ENCODE measurements at regions not wholly inside any gene's neighbourhood (a gene's known extent, or its start where the extent isn't known, plus 50 kb on each side); places are given as distances from the start of the nearest gene placed in this dataset.
"Not testable (repeated sequence)": the region's sequence is repeated elsewhere in the genome, so short reads cannot be mapped to it uniquely, and the experiment has no call there.

DNA sequence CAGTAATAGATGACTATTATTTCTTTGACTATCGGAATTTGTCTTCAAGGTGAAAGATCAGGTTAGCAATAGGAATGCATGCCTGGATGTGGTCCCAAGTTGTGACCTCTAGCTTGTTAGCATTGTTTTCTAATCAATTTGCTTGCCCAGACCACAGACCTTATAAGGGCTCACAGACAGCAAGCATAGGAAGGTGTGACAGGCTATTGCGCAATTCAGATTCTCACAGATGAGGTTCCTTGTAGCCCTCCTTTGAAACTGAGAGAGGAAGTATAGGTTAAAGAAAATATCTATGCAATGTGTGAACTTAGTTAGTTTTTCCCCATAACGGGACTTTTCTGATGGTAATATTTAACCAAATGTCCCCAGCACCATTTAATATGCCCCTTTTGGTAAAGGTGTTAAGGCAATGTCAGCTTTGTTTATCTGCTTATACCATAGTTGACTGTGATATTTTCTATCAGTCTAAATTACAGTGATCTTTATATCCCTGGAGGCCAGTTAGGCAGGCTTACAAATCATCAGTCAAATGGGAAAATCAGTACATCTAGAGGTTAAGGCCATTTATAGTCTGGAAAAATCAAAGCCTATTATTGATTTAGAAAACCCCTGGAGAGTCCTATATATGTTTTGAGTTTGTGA lies 168.1 kb upstream of the MBNL1 start:
- no peak for DNase-seq (ENCODE audit: low spot score)

DNA sequence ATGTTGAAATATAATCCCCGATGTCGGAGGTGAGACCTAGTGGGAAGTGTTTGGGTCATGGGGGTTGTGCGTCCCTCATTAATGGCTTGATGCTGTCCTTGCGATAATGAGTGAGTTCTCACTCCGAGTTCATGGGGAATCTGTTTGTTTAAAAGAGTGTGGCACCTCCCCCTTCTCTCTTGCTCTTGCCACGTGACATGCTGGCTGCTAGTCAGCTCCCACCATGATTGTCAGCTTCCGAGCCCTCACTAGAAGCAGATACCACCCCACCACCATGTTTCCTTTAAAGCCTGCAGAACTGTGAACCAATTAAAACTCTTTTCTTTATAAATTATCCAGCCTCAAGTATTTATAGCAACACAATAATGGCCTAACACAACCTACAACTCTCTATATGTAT lies 166.3 kb upstream of the MBNL1 start:
- DNase-seq (ENCODE audit: low spot score) = no peak

DNA sequence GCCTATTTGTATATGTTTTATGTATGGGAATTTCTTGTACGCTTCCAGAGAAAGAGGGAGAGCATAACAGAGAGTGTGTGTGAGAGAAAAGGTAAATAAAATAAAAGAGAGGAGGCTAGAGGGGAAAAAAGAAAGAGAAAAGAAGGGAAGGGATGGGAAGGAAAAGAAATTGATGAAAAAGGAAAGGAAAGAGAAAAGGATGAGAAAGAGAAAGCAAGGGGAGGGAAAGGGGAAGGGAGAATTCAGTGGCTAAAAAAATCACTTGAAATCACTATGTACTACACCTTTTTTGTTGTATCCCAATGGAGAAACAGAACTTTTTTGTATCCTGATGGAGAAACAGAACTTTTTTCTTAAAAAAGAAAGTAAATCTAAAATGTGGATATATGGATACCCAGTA lies 165.5 kb upstream of the MBNL1 start:
- DNase-seq (ENCODE audit: low spot score) = no peak

DNA sequence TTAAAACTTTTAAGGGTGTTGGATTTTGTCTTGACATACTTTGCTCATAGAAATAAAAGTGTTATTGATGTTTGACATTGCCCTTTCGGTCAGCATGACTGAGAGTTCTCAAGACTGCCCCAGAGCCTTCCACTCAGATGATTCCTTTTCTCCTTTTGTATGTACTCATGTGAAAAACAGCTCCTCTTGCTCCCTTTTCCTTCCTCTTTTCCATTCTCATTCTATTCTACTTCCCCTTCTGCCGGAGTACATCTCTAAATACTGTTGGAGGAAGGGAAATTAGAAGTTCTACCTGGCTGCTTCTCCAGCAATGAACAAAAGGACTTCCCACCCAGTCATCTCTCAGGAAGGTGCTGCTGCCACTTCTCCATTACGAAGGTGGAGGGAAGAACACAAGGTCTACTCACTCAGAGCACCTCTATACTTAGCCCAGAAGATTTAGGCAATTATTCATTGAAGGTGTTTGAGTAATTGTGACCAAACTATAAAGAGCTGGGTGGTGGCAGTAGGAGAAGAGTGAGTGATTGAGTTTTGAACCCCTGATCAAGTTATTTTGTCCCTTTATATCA lies 163.8 kb upstream of the MBNL1 start:
- DNase-seq (ENCODE audit: low spot score) = no peak

DNA sequence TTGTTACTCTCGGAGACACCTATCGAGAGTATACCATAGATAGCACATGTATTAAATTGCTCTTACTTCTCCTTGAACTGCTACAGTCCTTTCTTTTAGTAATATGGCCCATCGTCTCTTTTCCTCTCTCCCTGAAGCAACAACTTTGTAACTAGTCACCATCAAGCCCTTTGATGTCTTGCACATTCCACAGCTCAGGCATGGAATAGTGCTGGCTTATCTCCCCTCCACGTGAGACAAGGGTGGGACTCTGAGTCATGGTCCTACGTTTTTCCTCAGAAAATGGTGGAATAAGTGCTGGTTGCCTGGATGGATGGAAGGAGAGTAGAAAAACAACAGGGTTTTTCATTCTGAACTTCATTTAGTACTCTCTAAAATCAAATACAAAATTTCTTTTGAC lies 163.3 kb upstream of the MBNL1 start:
- no peak for DNase-seq (ENCODE audit: low spot score)

DNA sequence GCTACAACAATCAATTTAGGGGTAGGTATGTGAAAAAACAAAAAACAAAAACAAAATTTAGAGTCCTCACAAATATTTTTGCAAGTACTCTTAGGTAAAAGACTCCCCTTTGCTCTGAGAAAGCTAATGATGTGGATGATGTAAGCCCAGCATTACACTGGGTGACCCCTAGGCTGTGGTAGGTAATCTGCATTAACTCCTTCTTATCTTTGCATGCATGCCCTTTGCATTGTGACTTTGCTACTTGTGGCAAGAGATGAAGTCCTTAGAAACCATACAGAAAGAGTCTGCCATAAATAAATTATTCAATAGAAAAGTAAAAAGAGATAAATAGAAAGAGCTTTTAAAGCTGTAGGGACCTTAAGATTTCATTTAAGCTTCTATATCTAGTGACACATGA lies 159.7 kb upstream of the MBNL1 start:
- DNase-seq (ENCODE audit: low spot score) = no peak

DNA sequence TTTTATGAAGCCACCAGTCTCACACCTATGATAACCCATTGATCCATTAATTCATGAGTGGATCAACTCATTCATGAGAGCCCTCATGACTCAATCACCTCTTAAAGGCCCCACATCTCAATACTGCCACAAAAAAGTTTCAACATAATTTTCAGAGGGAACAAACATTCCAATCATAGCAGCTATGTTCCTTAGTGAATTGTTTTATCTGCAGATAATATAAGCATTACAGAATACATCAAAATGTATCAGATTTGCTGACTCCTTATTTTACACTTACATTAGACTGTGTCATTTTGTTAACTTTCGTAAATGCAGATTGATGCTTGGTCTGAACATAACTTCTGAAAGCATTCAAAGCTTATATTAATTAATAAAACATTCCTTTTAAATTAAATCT lies 155.3 kb upstream of the MBNL1 start:
- no peak for DNase-seq (ENCODE audit: low spot score)

DNA sequence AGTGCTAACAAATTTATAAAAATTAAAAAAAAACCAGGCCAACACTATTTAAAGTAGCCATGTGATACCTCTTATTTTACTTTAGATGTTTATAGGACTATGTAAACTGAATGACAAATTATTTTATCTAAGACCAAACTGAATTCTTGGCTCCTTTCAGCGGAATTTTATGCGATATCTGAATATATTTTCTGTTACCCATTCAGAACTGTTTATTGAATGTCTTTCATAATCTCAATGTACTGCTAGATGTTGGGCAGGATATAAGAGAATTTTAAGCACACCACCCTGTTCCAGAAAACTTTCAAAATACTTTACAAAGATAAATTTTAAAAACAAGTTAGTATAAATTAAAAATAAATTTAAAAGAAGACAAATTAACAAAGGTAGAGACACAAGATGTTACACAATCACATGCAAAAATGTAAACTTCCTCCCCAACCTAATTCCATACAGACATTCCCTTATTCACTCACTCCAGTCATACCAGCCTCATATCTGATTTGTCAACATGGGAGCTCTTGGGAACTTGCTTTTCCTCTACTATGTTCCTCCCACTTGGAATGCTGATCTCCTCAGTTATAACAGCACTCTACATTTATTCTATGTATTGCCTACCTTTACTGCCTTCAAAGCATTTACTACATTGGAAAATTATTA lies 154.6 kb upstream of the MBNL1 start:
- DNase-seq (ENCODE audit: low spot score) = no peak

DNA sequence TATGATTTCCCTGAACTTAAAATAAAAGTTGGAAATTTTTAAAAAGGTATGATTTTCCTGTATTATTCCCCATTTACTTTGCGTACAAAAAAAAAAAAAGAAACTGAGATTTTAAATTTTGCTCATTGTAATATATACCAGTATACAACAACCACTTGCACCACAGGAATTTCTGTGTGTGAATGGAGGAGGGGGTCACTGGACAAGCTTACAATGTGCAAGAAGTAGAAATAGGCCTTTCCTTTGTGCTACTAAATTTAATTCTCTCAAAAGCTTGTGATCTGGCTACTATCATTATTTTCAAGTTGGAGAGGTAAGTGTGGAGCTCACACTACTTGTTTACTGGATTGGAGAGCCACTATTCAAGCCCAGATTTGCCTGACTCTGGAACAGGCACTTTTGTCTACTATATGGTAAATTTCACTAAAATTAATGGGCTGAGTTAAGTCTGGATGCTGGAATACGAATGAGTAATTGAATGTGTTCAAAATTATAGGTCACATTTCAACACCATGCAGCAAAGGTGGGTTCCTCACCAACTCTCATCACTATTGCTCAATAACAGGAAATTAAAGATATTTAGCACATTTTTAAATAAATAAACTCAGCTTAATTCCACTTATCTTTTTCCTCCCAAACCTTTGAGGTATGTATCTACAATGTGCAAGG lies 148.0 kb upstream of the MBNL1 start:
- no peak for DNase-seq (ENCODE audit: low spot score)

DNA sequence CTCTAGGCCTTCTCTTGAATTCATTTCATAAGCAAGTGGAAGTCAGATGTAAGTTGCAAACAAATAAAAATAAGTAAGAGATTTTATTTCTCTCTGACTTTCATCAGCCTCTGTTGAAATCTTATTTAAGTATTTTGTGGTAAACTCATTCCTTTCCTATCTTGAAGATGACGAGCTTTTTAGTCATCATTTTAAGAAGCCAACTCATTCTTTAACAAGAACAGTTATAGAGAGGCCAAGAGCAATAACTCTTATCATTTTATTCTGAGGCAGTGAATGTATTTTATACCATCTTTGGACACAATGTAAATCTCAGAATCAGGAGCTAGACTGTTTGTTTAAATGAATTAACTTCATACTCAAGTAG lies 147.5 kb upstream of the MBNL1 start:
- no peak for DNase-seq (ENCODE audit: low spot score)

DNA sequence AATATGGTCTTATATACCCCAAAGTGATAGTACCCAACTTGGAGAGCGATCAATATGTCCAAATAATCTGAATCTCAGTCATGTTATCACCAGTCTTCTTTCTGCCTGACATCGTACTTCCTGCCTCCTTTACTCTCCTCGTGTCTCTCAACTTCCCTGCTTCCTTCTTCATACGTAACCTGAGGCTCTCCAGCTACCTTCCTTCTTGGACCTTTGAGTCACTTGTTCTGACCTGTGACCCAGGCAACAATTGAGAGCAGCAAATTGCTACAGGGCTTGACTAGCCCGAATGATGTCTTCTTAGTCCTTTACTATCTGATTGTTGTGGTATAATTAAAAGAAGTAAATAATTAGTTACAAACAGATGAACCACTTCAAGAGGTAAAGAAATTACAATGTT lies 145.9 kb upstream of the MBNL1 start:
- DNase-seq (ENCODE audit: low spot score) = no peak

DNA sequence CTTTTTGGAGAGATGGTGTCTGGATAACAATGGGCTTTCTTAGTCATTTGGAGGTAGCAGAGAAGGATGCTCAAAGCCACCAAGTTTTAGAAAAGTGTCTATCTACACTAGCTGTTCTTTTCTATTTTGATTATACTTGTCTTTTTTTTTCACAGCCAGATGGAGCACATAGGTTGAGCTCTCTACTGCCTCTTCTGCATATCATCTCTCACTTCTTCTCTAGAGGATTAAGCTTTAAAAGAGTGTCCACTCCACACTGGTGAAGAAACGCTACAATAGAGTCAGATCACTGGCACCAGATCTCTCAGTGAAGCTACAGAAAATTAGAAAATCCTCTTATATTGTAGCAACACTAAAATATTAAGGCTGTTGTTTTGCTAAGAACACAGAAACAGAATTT lies 145.3 kb upstream of the MBNL1 start:
- DNase-seq (ENCODE audit: low spot score) = no peak

DNA sequence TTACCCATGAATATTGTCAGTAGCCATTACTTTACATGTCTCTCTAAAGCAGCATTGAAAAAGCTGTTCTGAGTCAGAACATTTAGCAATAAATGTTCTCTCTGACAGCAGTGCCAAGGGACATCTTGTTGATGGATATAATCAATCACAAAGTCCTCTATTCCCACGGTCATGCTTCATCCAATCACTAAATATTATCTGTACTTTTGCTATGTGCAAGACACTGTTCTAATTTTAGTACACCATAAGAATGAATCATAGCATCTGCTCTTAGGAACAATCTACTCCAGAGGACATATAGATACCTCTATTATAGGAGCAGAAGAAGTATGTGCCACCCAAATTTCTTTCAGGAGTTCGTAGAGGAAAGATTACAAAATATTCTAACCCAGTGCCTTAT lies 142.5 kb upstream of the MBNL1 start:
- DNase-seq (ENCODE audit: low spot score) = no peak

DNA sequence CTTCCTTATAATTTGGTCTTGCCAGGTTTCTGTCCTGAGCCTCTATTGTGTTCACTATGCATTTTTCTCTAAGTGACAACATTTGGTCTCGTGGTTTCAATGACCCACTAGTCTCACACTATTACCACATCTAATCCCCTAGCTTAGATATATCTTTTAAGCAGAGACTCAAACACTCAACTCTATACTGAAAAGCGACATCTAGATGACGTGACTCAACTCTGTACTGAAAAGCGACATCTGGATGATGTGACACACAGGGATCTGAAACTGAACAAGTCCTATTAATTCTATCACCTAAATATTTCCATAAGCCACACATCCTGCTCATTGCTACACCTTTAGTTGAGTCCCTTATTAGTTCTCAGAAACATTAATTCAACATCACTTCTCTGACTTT lies 141.7 kb upstream of the MBNL1 start:
- no peak for DNase-seq (ENCODE audit: low spot score)

DNA sequence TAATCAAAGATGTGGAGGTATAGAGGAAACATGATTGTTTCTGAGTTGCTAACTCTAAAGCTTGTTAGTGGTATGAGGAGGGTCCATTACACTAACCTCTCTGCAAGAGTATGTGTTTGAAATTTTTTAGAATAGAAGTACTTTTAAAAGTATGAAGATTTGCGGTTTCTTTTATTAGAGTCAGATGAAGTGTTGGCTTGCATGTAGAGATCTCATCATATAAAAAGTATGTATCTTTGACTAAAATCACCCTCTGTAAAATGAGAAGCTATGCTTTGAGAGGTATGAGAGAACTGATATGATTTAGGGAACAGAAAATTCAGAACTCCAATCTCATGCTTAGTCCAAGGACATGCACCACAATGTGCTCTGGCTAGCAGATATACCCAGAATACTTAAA lies 140.4 kb upstream of the MBNL1 start:
- no peak for DNase-seq (ENCODE audit: low spot score)

DNA sequence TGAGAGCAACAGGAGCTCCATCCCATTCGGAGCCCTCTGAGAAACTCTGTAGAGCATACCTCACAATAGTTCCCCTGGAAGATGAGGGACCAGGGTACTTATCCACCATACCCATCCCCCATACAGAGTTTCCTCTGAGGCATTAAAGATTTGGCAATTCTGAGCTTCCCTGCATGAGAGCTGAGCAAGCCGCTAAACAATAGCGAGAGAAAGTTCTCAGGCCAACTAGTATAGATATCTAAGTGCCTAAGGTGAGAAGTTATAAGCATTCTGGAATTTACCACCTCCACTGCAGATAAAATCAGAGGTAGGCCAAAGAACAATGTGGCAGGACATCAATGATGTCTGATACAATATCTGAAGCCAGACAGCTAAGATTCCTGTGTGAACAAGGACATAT lies 129.1 kb upstream of the MBNL1 start:
- DNase-seq (ENCODE audit: low spot score) = no peak

DNA sequence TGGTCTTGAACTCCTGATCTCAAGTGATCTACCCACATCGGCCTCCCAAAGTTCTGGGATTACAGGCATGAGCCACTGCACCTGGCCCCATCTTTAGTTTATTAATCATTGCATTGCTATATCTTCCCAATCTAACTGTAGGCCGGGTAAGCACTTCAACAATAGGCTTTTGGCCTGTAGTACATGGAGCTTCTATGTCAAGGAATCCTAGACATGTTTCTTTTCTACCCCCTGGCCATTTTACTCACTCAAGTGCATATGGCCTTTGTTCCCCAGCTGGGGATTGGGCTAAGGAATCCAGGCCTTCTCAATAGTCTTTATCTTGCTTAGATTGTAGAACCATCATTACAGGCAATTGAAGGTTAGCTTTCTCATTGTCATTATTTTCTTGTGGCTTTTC lies 122.3 kb upstream of the MBNL1 start:
- no peak for DNase-seq (ENCODE audit: low spot score)

DNA sequence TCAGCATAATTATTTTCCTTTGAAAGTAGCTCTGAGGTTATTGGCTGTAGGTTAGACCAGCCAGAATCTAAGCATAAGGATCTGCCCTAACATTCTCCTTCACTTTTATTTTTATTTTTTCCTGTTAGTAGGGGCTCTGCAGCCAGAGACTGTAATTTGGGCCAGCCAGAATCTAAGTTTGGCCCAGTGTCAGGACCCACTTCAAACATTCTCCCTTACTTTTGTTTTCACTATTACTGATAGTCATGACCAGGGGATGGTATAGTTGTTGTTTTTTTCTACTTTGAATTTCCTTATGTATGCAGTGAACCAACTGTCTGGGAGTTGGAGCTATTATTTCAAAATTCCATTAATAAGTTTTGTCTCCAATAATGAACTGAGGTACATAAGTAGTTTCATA lies 121.0 kb upstream of the MBNL1 start:
- DNase-seq (ENCODE audit: low spot score) = no peak

DNA sequence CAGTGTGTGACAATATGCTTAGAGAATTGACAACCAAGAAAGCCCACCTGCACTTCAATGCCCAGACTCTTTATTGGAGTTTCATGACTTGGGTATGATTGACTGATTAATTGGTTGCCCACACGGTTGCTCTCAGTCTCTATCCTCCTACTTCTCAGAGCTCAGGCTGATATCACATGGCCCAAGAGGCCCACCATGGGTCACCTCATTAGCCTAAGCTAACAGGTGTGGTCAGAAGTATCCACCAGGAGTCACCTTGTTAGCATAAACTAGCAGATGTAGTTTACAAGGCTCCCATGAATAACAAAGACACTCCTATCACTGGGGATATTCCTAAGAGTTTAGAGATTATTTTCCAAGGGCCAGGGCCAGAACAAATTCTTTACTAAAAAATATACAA lies 120.2 kb upstream of the MBNL1 start:
- DNase-seq (ENCODE audit: low spot score) = no peak

DNA sequence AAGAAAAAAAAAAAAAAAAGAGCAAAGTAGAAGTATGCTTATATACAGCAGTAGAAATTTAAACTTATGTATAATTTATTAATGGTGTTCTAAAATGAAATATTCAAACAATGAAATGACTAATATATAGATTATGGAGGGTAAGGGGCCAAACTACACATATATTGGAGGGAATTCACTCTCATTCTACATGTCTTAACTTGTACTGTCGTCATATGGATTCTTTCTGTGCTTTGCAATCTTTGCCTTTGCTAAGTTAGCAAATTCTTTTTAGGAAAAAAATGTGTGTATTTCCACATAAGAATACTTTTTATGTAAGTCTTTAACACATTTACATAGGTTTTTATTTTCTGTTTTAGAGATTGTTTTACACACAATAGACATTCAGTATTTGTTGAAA lies 118.9 kb upstream of the MBNL1 start:
- DNase-seq (ENCODE audit: low spot score) = no peak

DNA sequence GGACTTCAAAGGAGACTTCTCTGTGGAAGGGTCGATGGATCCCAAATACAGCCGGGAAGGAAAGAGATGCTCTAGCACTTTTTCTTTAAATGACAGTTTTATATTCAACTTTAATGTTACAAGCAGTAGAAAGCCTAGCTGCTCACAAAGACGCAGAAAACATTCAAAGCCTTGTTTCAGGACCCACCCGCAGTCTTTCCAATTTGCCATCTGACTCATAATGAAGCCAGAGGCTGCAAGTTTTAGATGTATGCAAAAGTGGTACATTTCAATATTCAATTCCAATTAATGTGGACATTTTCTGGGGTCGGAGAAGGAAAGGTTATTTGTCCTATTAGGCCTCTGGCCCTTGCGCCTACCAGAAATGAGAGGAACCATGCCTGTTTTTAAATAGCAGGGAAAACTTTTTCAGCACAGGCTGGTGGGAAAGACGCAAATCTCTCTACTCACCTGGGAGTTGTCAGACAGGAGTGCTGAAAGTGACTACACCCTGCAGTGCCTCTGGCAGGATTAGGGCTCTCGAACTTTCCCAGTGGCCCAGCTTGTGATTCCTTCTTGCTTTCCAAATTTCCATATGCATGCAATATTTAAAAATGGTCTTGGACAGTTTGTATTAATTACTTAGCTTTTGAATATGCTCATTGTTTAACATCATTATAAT lies 117.4 kb upstream of the MBNL1 start:
- no peak for DNase-seq (ENCODE audit: low spot score)

DNA sequence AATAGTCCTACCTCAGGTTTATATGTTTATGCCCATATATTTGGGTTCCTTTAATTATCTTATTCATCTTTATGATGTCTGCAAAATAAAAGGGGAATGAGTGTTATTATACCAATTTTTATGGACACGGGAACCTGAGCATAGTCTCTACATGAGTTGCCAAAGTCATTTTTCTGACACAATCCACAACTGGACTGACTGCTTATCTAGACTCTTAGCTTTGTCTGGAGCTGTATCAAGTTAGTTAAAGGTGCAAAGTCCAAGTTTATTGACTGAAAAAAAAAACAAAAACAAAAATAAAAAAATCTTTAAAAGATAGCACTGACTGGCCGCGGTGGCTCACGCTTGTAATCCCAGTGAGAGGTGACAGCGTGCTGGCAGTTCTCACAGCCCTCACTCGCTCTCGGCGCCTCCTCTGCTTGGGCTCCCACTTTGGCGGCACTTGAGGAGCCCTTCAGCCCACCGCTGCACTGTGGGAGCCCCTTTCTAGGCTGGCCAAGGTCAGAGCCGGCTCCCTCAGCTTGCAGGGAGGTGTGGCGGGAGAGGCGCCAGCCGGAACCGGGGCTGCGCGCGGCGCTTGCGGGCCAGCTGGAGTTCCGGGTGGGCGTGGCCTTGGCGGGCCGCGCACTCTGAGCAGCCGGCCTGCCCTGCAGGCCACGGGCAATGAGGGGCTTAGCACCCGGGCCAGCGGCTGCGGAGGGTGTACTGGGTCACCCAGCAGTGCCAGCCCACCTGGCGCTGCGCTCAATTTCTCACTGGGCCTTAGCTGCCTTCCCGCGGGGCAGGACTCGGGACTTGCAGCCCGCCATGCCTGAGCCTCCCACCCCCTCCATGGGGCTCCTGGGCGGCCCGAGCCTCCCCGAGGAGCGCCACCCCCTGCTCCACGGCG lies 116.6 kb upstream of the MBNL1 start:
- DNase-seq (ENCODE audit: low spot score) = not testable (repeated sequence)
